ENCODE measurements at regions not wholly inside any gene's neighbourhood (a gene's known extent, or its start where the extent isn't known, plus 50 kb on each side); places are given as distances from the start of the nearest gene placed in this dataset.

GRCh38 chrX:16444353-16444752 lies 205.6 kb upstream of the S100G start:
- TF ChIP-seq, protein P1, sequence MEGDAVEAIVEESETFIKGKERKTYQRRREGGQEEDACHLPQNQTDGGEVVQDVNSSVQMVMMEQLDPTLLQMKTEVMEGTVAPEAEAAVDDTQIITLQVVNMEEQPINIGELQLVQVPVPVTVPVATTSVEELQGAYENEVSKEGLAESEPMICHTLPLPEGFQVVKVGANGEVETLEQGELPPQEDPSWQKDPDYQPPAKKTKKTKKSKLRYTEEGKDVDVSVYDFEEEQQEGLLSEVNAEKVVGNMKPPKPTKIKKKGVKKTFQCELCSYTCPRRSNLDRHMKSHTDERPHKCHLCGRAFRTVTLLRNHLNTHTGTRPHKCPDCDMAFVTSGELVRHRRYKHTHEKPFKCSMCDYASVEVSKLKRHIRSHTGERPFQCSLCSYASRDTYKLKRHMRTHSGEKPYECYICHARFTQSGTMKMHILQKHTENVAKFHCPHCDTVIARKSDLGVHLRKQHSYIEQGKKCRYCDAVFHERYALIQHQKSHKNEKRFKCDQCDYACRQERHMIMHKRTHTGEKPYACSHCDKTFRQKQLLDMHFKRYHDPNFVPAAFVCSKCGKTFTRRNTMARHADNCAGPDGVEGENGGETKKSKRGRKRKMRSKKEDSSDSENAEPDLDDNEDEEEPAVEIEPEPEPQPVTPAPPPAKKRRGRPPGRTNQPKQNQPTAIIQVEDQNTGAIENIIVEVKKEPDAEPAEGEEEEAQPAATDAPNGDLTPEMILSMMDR (IDR thresholded peaks at IDR 0.05 in 2 of 3, conservative IDR thresholded peaks at IDR 0.05 in 1 of 3; ENCODE audit: control insufficient read depth in 2 of 3, extremely low read depth in 1 of 3, insufficient read depth in 1 of 3, low read depth in 3 of 3, low read length in 3 of 3): no peak
- TF ChIP-seq MXI1 (IDR thresholded peaks at IDR 0.05; ENCODE audit: low read depth, low read length): no peak
- no peak for TF ChIP-seq POLR2A (IDR thresholded peaks at IDR 0.05; ENCODE audit: low read depth, low read length)
- no peak for TF ChIP-seq MYC (IDR thresholded peaks at IDR 0.05; ENCODE audit: insufficient read depth, insufficient read length, insufficient replicate concordance, low read length, severe bottlenecking)

Data from GM12878 (cell line).